K562 (cell line): ENCODE measurements at regions not wholly inside any gene's neighbourhood (a gene's known extent, or its start where the extent isn't known, plus 50 kb on each side); places are given as distances from the start of the nearest gene placed in this dataset.

Source experiments
- ATAC-seq: fragments of 200-7000 bp; cut with Tn5 transposase; 3 replicates; pipeline ENCODE4 v1.9.1; 2020; ENCODE audit warnings: moderate library complexity
- BruUV-seq: library from RNA; stranded (reverse); fragments of 400-500 nt; replicated peaks from 2 replicates; lab custom pipeline; 2021; lab: Mats Ljungman, UMichigan
- CTCF ChIA-PET: fragments of 300-600 bp; formaldehyde crosslinking; extraction: SDS; loops from one replicate; lab custom pipeline; 2021; ENCODE audit warnings: low intra/inter-chr PET ratio; lab: Yijun Ruan, JAX
- POLR2A ChIA-PET: fragments of 300-600, 350-650 bp; sonication (Branson Sonifier 250); formaldehyde crosslinking; extraction: SDS; loops from one replicate; lab custom pipeline; 2021; ENCODE audit warnings: antibody characterized with exemption, inconsistent platforms; lab: Yijun Ruan, JAX
- DNase-seq, 4 experiments: peaks; one replicate each; pipeline versions ENCODE4 v3.0.0 to v3.0.0-alpha.2; 2011 to 2018; ENCODE audit warnings: low spot score in 3 of 4, mixed read lengths in 3 of 4; ENCODE audit errors: extremely low read depth in 1 of 4
- FAIRE-seq: peaks from 2 replicates; lab custom pipeline; 2011; peaks lifted over from hg19 to GRCh38; lab: Jason Lieb, UNC
- H2AFZ ChIP-seq: 2 replicates; pipeline ENCODE4 v1.6.0; 2011; ENCODE audit warnings: low read depth, low read length, control low read depth, inconsistent platforms
- H3K27ac ChIP-seq: fragments of 200-600 bp; 3 replicates; pipeline ENCODE4 v1.8.0; 2011; ENCODE audit warnings: low read depth, mild to moderate bottlenecking, control low read depth, inconsistent platforms, low read length, moderate library complexity, mixed read lengths; ENCODE audit errors: extremely low read depth
- H3K27me3 ChIP-seq, 2 experiments: fragments of 300-600 bp in 1 of 2; 2 replicates in 1 of 2; 3 replicates in 1 of 2; pipeline versions ENCODE4 v1.6.0 to v1.8.0; 2011; ENCODE audit warnings: inconsistent platforms in 2 of 2, low read length in 2 of 2, mild to moderate bottlenecking in 1 of 2, mixed read lengths in 1 of 2, moderate library complexity in 1 of 2; ENCODE audit not compliant: control insufficient read depth in 2 of 2, insufficient read depth in 2 of 2
- H3K36me3 ChIP-seq: fragments of 300-600 bp; 3 replicates; pipeline ENCODE4 v1.8.0; 2011; ENCODE audit warnings: mild to moderate bottlenecking, low read length, inconsistent platforms; ENCODE audit not compliant: control insufficient read depth, insufficient read depth
- H3K4me1 ChIP-seq, 2 experiments: fragments of 200-600 bp in 1 of 2; replicated peaks in 1 of 2; 2 replicates in 1 of 2; 3 replicates in 1 of 2; pipeline versions ENCODE4 v1.5.1 to v1.8.0; 2011; ENCODE audit warnings: inconsistent platforms in 2 of 2, low read length in 2 of 2, mild to moderate bottlenecking in 1 of 2, mixed read lengths in 1 of 2, moderate library complexity in 1 of 2; ENCODE audit not compliant: control insufficient read depth in 2 of 2, insufficient read depth in 2 of 2
- H3K4me2 ChIP-seq: 2 replicates; pipeline ENCODE4 v1.6.1; 2011; ENCODE audit warnings: low read length, control low read depth, inconsistent platforms, mixed read lengths; ENCODE audit not compliant: insufficient read depth
- H3K4me3 ChIP-seq: fragments of 200-600 bp; sonication (generic), shearing (Covaris generic); 2 replicates; pipeline ENCODE4 v1.5.1; 2016; ENCODE audit warnings: control low read depth, inconsistent platforms
- H3K79me2 ChIP-seq: fragments of 200-600 bp; 3 replicates; pipeline ENCODE4 v1.8.0; 2011; ENCODE audit warnings: low read length, inconsistent platforms; ENCODE audit not compliant: control insufficient read depth, insufficient read depth
- H3K9ac ChIP-seq, 2 experiments: 2 replicates each; pipeline versions ENCODE4 v1.6.0 to v1.6.1; 2011; ENCODE audit warnings: low read depth in 2 of 2, low read length in 2 of 2, control low read depth in 1 of 2, inconsistent platforms in 1 of 2, mild to moderate bottlenecking in 1 of 2, mixed read lengths in 1 of 2; ENCODE audit not compliant: insufficient read depth in 1 of 2
- H3K9me1 ChIP-seq: one replicate; pipeline ENCODE4 v1.6.0; 2011; ENCODE audit warnings: inconsistent platforms, mild to moderate bottlenecking, low read length, moderate library complexity; ENCODE audit not compliant: control insufficient read depth, insufficient read depth
- H3K9me3 ChIP-seq: replicated peaks from 2 replicates; pipeline ENCODE4 v1.5.1; 2011; ENCODE audit warnings: low read depth, low read length, inconsistent platforms; ENCODE audit not compliant: control insufficient read depth, insufficient read depth
- H4K20me1 ChIP-seq: replicated peaks from 2 replicates; pipeline ENCODE4 v1.6.1; 2011; ENCODE audit warnings: low read length, inconsistent platforms, mixed read lengths; ENCODE audit not compliant: control insufficient read depth, insufficient read depth
- BCL6 ChIP-seq: fragments of 250-450 bp; sonication (Bioruptor Pico); IDR thresholded peaks from 2 replicates; pipeline ENCODE4 v1.4.0; 2020
- CHCHD3 ChIP-seq: fragments of 250-450 bp; sonication (Bioruptor Pico); IDR thresholded peaks from 2 replicates; pipeline ENCODE4 v2.1.2; 2022; ENCODE audit warnings: mild to moderate bottlenecking
- GTF2A2 ChIP-seq: IDR thresholded peaks from 2 replicates; pipeline ENCODE4 v1.6.1; 2016; ENCODE audit warnings: mild to moderate bottlenecking, missing genetic modification characterization, missing compliant biosample characterization
- HINFP ChIP-seq: fragments of 450-650 bp; conservative IDR thresholded peaks from 2 replicates; pipeline ENCODE4 v1.6.1; 2016; ENCODE audit warnings: missing genetic modification characterization, low read depth, mild to moderate bottlenecking, control low read depth, missing compliant biosample characterization
- KAT7 ChIP-seq: sonication (generic); formaldehyde crosslinking; IDR thresholded peaks from 2 replicates; pipeline ENCODE4 v1.8.0; 2022; ENCODE audit warnings: missing genetic modification reagents, mild to moderate bottlenecking, borderline replicate concordance
- MECOM ChIP-seq: fragments of 250-450 bp; sonication (Bioruptor Pico); IDR thresholded peaks from 2 replicates; pipeline ENCODE4 v1.8.0; 2022; ENCODE audit warnings: inconsistent platforms
- RHOXF2B ChIP-seq: fragments of 250-450 bp; sonication (Bioruptor Pico); conservative IDR thresholded peaks from 2 replicates; pipeline ENCODE4 v1.5.1; 2021
- TARDBP ChIP-seq: fragments of 450-650 bp; IDR thresholded peaks from 2 replicates; pipeline ENCODE4 v1.6.1; 2016
- TEAD1 ChIP-seq, 2 experiments: fragments of 450-650 bp in 1 of 2; sonication (generic) in 1 of 2; formaldehyde crosslinking; IDR thresholded peaks; 2 replicates each; pipeline versions ENCODE4 v1.4.0 to v1.8.0; 2020 to 2022; ENCODE audit warnings: mild to moderate bottlenecking in 2 of 2, missing genetic modification reagents in 1 of 2
- U2AF1 ChIP-seq: fragments of 200-400 bp; formaldehyde crosslinking; optimal IDR thresholded peaks from 2 replicates; pipeline ENCODE3; 2017; ENCODE audit warnings: mild to moderate bottlenecking, low read depth, low read length, moderate library complexity
- ZBTB17 ChIP-seq: fragments of 450-650 bp; formaldehyde crosslinking; IDR thresholded peaks from 2 replicates; pipeline ENCODE4 v1.4.0; 2020; ENCODE audit warnings: mild to moderate bottlenecking
- WGBS: fragments of 100-300 bp; shearing (Covaris generic); methylation state at CpG from one replicate; pipeline ENCODE4 v1.1.6; 2016; ENCODE audit warnings: low coverage, mixed read lengths; ENCODE audit not compliant: insufficient coverage; ENCODE audit errors: missing lambda C conversion rate; 5-methylcytosine and 5-hydroxymethylcytosine counted together
- in situ Hi-C: fragments of 300-500 bp; cut with MboI; formaldehyde crosslinking; loops from 4 replicates; pipeline ENCODE4 v1.15.0; 2018; ENCODE audit warnings: inconsistent platforms, mixed read lengths
- intact Hi-C: fragments of 100-400 bp; cut with micrococcal nuclease; formaldehyde crosslinking; loops from 2 replicates; pipeline ENCODE4 v1.14.2; 2022
- TF ChIP-seq, protein P1 (sequence below): fragments of 250-450 bp; sonication (Bioruptor Pico); IDR thresholded peaks from 2 replicates; pipeline ENCODE4 v1.5.0; 2021; ENCODE audit warnings: mild to moderate bottlenecking, borderline replicate concordance
- TF ChIP-seq, protein P2 (sequence below): fragments of 450-650 bp; formaldehyde crosslinking; IDR thresholded peaks from 2 replicates; pipeline ENCODE4 v1.4.0; 2020; ENCODE audit warnings: mild to moderate bottlenecking, moderate library complexity

GRCh38 chr1:221206076-221206475 is 326.8 kb downstream of the HLX start:
- no peak for FAIRE-seq
- intact Hi-C loops: no loop called here
- TF ChIP-seq BCL6: no peak
- no peak for TF ChIP-seq TARDBP
- TF ChIP-seq U2AF1: no peak
- TF ChIP-seq HINFP (tag): no peak
- no peak for TF ChIP-seq ZBTB17 (CRISPR knock-in tag)
- TF ChIP-seq, all 486 proteins: peak for 0
- ATAC-seq: no peak
- no TSS peak for BruUV-seq
- Histone ChIP-seq H3K9me1 (no peaks in the 10 kb centered on the region), H3K27me3 (no peaks in the 10 kb centered on the region), H3K9me3 (no peaks in the 10 kb centered on the region), H3K4me3 (no peak overlapping the region), H3K9ac (no peak overlapping the region), H3K27ac (no peak overlapping the region), H3K4me1 (no peaks in the 10 kb centered on the region), H4K20me1 (no peaks in the 10 kb centered on the region), H3K4me2 (no peak overlapping the region), H2AFZ (no peak overlapping the region), H3K36me3 (no peaks in the 10 kb centered on the region), H3K79me2 (no peaks in the 10 kb centered on the region)
- in situ Hi-C loops: loop anchor here (10.0 kb wide), 1 partner anchor 391 kb away; no protein-coding TSS in a partner anchor
- no peak for DNase-seq
- ChIA-PET CTCF (no interaction called here), POLR2A (no interaction called here)
- whole genome bisulfite sequencing: 0% methylated on average over 1 of the region's 1 CpG

DNA sequence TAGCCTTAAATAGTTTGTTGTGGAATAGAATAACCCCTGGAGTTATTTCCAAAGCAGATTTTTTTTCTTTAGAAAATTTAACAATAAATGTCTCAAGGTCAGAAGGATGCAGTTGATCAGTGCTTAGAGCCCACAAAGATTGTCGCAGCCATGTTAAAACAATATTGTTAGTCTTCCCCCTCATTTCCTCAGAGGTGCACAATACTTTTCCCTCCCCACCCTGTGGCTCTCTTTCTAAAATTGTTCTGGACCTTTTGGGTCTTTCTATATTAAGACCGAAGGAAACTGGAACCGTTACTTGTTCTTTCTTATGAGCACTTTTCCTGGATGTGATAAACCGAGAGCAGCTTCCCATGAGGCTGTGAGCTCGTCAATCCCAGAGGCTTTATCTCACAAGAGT is 333.7 kb downstream of the HLX start:
- no peak overlapping the region for H3K27ac ChIP-seq
- ChIA-PET CTCF (no interaction called here), POLR2A (interaction anchor here (0.7 kb wide), 1 partner anchor 1036 kb away, joined by 4 read pairs; no protein-coding TSS in a partner anchor)
- no TSS peak for BruUV-seq
- intact Hi-C loops (no loop called here), in situ Hi-C loops (no loop called here)
- H3K9ac ChIP-seq: no peak overlapping the region
- H3K27me3 ChIP-seq: no peaks in the 10 kb centered on the region
- H3K4me2 ChIP-seq: no peak overlapping the region
- no peaks in the 10 kb centered on the region for H3K9me1 ChIP-seq
- no peaks in the 10 kb centered on the region for H4K20me1 ChIP-seq
- 0% methylated on average over 5 of the region's 5 CpGs for WGBS
- no peaks in the 10 kb centered on the region for H3K36me3 ChIP-seq
- no peak overlapping the region for H3K4me3 ChIP-seq
- H3K9me3 ChIP-seq: no peaks in the 10 kb centered on the region
- no peaks in the 10 kb centered on the region for H3K4me1 ChIP-seq
- H2AFZ ChIP-seq: no peak overlapping the region
- FAIRE-seq (no peak), ATAC-seq (no peak), DNase-seq (no peak)
- H3K79me2 ChIP-seq: no peaks in the 10 kb centered on the region
- TF ChIP-seq CHCHD3 (CRISPR knock-in tag) (no peak), GTF2A2 (tag) (no peak), KAT7 (CRISPR knock-in tag) (no peak), TEAD1 (CRISPR knock-in tag; IDR thresholded peaks at IDR 0.05) (no peak), MECOM (CRISPR knock-in tag) (no peak), RHOXF2B (CRISPR knock-in tag) (no peak)
- TF ChIP-seq, protein P1, sequence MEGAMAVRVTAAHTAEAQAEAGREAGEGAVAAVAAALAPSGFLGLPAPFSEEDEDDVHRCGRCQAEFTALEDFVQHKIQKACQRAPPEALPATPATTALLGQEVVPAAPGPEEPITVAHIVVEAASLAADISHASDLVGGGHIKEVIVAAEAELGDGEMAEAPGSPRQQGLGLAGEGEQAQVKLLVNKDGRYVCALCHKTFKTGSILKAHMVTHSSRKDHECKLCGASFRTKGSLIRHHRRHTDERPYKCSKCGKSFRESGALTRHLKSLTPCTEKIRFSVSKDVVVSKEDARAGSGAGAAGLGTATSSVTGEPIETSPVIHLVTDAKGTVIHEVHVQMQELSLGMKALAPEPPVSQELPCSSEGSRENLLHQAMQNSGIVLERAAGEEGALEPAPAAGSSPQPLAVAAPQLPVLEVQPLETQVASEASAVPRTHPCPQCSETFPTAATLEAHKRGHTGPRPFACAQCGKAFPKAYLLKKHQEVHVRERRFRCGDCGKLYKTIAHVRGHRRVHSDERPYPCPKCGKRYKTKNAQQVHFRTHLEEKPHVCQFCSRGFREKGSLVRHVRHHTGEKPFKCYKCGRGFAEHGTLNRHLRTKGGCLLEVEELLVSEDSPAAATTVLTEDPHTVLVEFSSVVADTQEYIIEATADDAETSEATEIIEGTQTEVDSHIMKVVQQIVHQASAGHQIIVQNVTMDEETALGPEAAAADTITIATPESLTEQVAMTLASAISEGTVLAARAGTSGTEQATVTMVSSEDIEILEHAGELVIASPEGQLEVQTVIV (CRISPR knock-in tag): no peak
- TF ChIP-seq, protein P2, sequence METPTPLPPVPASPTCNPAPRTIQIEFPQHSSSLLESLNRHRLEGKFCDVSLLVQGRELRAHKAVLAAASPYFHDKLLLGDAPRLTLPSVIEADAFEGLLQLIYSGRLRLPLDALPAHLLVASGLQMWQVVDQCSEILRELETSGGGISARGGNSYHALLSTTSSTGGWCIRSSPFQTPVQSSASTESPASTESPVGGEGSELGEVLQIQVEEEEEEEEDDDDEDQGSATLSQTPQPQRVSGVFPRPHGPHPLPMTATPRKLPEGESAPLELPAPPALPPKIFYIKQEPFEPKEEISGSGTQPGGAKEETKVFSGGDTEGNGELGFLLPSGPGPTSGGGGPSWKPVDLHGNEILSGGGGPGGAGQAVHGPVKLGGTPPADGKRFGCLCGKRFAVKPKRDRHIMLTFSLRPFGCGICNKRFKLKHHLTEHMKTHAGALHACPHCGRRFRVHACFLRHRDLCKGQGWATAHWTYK (CRISPR knock-in tag): no peak
